SK-N-SH (cell line): ENCODE measurements at regions not wholly inside any gene's neighbourhood (a gene's known extent, or its start where the extent isn't known, plus 50 kb on each side); places are given as distances from the start of the nearest gene placed in this dataset.

Experiments used
- CTCF ChIA-PET: fragments of 300-600, 350-600 bp; formaldehyde crosslinking; extraction: SDS; loops from one replicate; lab custom pipeline; 2021; lab: Yijun Ruan, JAX
- POLR2A ChIA-PET: fragments of 350-600 bp; sonication (Branson Sonifier 250); formaldehyde crosslinking; extraction: SDS; loops from one replicate; lab custom pipeline; 2020; ENCODE audit warnings: antibody characterized with exemption, inconsistent platforms; lab: Yijun Ruan, JAX
- DNase-seq: peaks from one replicate; pipeline ENCODE4 v3.0.0; 2012
- H2AFZ ChIP-seq: fragments of 200-600 bp; sonication (generic); 2 replicates; pipeline ENCODE4 v1.8.1; 2016; ENCODE audit warnings: antibody characterized with exemption, mild to moderate bottlenecking, low read depth
- H3F3A ChIP-seq: fragments of 200-600 bp; sonication (generic); replicated peaks from 2 replicates; pipeline ENCODE3; 2016; ENCODE audit warnings: antibody characterized with exemption, mild to moderate bottlenecking; ENCODE audit not compliant: insufficient read depth
- H3K27ac ChIP-seq, 2 experiments: fragments of 200-500 bp in 1 of 2; fragments of 200-600 bp in 1 of 2; sonication (Bioruptor generic) in 1 of 2; sonication (generic), shearing (Covaris generic) in 1 of 2; 2 replicates each; pipeline versions ENCODE4 v1.5.1 to v1.6.1; 2014 to 2016; ENCODE audit warnings: low read depth in 2 of 2, inconsistent platforms in 1 of 2, low read length in 1 of 2, mild to moderate bottlenecking in 1 of 2, mixed read lengths in 1 of 2
- H3K27me3 ChIP-seq: fragments of 200-600 bp; sonication (generic), shearing (Covaris generic); 2 replicates; pipeline ENCODE4 v1.6.1; 2016; ENCODE audit warnings: mixed run types; ENCODE audit not compliant: insufficient read depth
- H3K36me3 ChIP-seq, 2 experiments: fragments of 200-500 bp in 1 of 2; fragments of 200-600 bp in 1 of 2; sonication (Bioruptor generic) in 1 of 2; sonication (generic) in 1 of 2; replicated peaks in 1 of 2; 2 replicates each; pipeline versions ENCODE3 to v1.5.1; 2014 to 2016; ENCODE audit warnings: low read length in 1 of 2, mild to moderate bottlenecking in 1 of 2; ENCODE audit not compliant: insufficient read depth in 2 of 2, control insufficient read depth in 1 of 2
- H3K4me1 ChIP-seq, 2 experiments: fragments of 200-500 bp in 1 of 2; fragments of 200-600 bp in 1 of 2; sonication (Bioruptor generic) in 1 of 2; sonication (generic), shearing (Covaris generic) in 1 of 2; 2 replicates each; pipeline versions ENCODE4 v1.5.1 to v1.6.1; 2014 to 2016; ENCODE audit warnings: low read depth in 1 of 2, low read length in 1 of 2, mixed run types in 1 of 2; ENCODE audit not compliant: insufficient read depth in 2 of 2, control insufficient read depth in 1 of 2
- H3K4me2 ChIP-seq: fragments of 200-600 bp; sonication (generic), shearing (Covaris generic); 2 replicates; pipeline ENCODE4 v1.6.1; 2017; ENCODE audit warnings: mixed run types
- H3K4me3 ChIP-seq, 2 experiments: fragments of 200-500 bp in 1 of 2; fragments of 200-600 bp in 1 of 2; sonication (Bioruptor generic) in 1 of 2; sonication (generic), shearing (Covaris generic) in 1 of 2; 2 replicates each; pipeline versions ENCODE4 v1.5.1 to v1.8.1; 2014 to 2016; ENCODE audit warnings: low read depth in 2 of 2, inconsistent platforms in 1 of 2, low read length in 1 of 2, mild to moderate bottlenecking in 1 of 2, mixed read lengths in 1 of 2, moderate library complexity in 1 of 2
- H3K79me2 ChIP-seq: fragments of 200-600 bp; sonication (generic); 2 replicates; pipeline ENCODE4 v1.8.1; 2017; ENCODE audit warnings: mild to moderate bottlenecking; ENCODE audit not compliant: insufficient read depth
- H3K9ac ChIP-seq: fragments of 200-600 bp; sonication (generic); 2 replicates; pipeline ENCODE4 v1.6.1; 2017; ENCODE audit warnings: mixed run types
- H3K9me2 ChIP-seq: fragments of 200-600 bp; sonication (generic); 2 replicates; pipeline ENCODE4 v1.6.1; 2017; ENCODE audit warnings: mixed run types
- H3K9me3 ChIP-seq: fragments of 200-600 bp; sonication (generic); 2 replicates; pipeline ENCODE4 v1.6.1; 2017; ENCODE audit warnings: mixed run types, mild to moderate bottlenecking, moderate library complexity
- H4K20me1 ChIP-seq: fragments of 200-600 bp; sonication (generic); 2 replicates; pipeline ENCODE4 v1.6.1; 2017; ENCODE audit warnings: mild to moderate bottlenecking, mixed run types; ENCODE audit not compliant: insufficient read depth
- ELF1 ChIP-seq: IDR thresholded peaks from 2 replicates; pipeline ENCODE4 v1.4.0; 2012
- EP300 ChIP-seq, 2 experiments: IDR thresholded peaks; 2 replicates each; pipeline versions ENCODE4 v1.4.0 to v1.6.1; 2012; ENCODE audit warnings: borderline replicate concordance in 1 of 2, low read depth in 1 of 2, low read length in 1 of 2
- EZH2phosphoT487 ChIP-seq: fragments of 200-600 bp; sonication (generic); IDR thresholded peaks from 2 replicates; pipeline ENCODE4 v1.6.1; 2017; ENCODE audit warnings: low read depth, mixed run types, mild to moderate bottlenecking, antibody characterized with exemption, moderate library complexity, borderline replicate concordance
- FOSL2 ChIP-seq: IDR thresholded peaks from 2 replicates; pipeline ENCODE4 v1.4.0; 2012; ENCODE audit warnings: low read depth, mild to moderate bottlenecking, moderate library complexity, borderline replicate concordance
- FOXJ3 ChIP-seq: sonication (generic); formaldehyde crosslinking; IDR thresholded peaks from 2 replicates; pipeline ENCODE4 v1.5.1; 2020; ENCODE audit warnings: mild to moderate bottlenecking, missing genetic modification reagents
- GABPA ChIP-seq: IDR thresholded peaks from 2 replicates; pipeline ENCODE4 v1.4.0; 2012; ENCODE audit warnings: low read depth, mild to moderate bottlenecking
- GATA2 ChIP-seq: sonication (generic); formaldehyde crosslinking; IDR thresholded peaks from 2 replicates; pipeline ENCODE4 v1.5.0; 2020; ENCODE audit warnings: mild to moderate bottlenecking, missing genetic modification reagents
- MXI1 ChIP-seq: IDR thresholded peaks from 2 replicates; pipeline ENCODE4 v1.6.1; 2012; ENCODE audit warnings: mild to moderate bottlenecking, low read depth, low read length, improper control_type of control experiment
- TAF1 ChIP-seq: IDR thresholded peaks from 2 replicates; pipeline ENCODE4 v1.6.1; 2012; ENCODE audit warnings: low read depth, mild to moderate bottlenecking, low read length, moderate library complexity, borderline replicate concordance
- YY1 ChIP-seq: IDR thresholded peaks from 2 replicates; pipeline ENCODE4 v1.4.0; 2012; ENCODE audit warnings: low read depth, mild to moderate bottlenecking
- WGBS: methylation state at CpG from one replicate; pipeline ENCODE4 v1.1.6; 2017; ENCODE audit warnings: low lambda C conversion rate; 5-methylcytosine and 5-hydroxymethylcytosine counted together
- TF ChIP-seq, protein P1 (sequence below): fragments of 150-350 bp; IDR thresholded peaks from 2 replicates; pipeline ENCODE4 v1.6.1; 2017; ENCODE audit warnings: antibody characterized with exemption, low read length, low read depth, borderline replicate concordance
- TF ChIP-seq, protein P2 (sequence below): fragments of 150-350 bp; IDR thresholded peaks from 2 replicates; pipeline ENCODE4 v1.6.1; 2016; ENCODE audit warnings: mild to moderate bottlenecking, low read depth, low read length

DNA sequence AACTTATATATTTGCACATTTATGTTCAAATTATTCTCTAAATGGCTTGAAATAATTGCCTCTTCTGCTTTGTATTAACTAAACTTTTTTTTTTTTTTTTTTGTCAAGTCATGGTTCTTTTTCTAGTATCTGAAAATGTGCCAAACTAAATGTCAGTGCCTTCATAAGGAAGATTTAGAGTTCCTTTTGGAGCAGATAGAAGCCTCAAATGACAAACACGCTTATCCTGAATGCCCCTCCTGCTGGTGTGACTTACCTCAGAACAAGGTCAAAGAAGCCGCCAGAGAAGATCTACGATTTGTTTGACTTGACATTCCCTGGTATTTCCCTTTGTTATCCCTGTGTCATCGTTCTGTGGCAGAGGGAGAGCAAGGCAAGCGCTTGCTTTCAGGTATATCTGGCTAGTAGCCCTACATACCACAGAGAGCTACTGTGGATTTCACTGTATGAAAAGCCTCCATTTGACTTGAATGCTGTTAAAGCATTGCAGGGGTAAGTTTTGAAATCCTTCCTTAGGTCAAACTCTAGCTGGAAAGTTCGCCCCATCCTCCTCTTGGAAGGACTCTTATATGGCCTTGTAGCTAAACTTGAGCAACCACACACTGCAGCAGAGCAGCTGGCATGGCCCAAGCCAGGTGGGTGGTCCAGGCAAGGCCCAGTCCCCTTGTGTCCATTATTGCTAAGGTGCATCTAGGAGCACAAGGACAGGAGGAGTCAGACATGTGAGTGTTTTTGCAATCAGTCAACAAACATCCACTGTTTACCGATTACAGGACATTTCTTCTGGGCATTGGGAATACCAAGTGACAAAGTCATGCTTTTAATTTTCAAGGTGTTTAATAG lies 285.4 kb upstream of the USP25 start:
- no peaks in the 10 kb centered on the region for H3K79me2 ChIP-seq
- no peaks in the 10 kb centered on the region for H3K36me3 ChIP-seq
- ChIA-PET POLR2A (no interaction called here), CTCF (no interaction called here)
- no peak overlapping the region for H3K9ac ChIP-seq
- H3K4me1 ChIP-seq, result no peaks in the 10 kb centered on the region
- H4K20me1 ChIP-seq, result no peaks in the 10 kb centered on the region
- no peak overlapping the region for H3K4me2 ChIP-seq
- no peak overlapping the region for H3K27ac ChIP-seq
- no peak overlapping the region for H3K4me3 ChIP-seq
- H3K27me3 ChIP-seq, result no peaks in the 10 kb centered on the region
- WGBS, result 17% methylated on average over 7 of the region's 7 CpGs
- DNase-seq, result no peak
- H3K9me2 ChIP-seq, result no peaks in the 10 kb centered on the region
- no peak overlapping the region for H2AFZ ChIP-seq
- TF ChIP-seq MXI1 (no peak), GATA2 (CRISPR knock-in tag) (no peak), YY1 (no peak)
- TF ChIP-seq, protein P1, sequence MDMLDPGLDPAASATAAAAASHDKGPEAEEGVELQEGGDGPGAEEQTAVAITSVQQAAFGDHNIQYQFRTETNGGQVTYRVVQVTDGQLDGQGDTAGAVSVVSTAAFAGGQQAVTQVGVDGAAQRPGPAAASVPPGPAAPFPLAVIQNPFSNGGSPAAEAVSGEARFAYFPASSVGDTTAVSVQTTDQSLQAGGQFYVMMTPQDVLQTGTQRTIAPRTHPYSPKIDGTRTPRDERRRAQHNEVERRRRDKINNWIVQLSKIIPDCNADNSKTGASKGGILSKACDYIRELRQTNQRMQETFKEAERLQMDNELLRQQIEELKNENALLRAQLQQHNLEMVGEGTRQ, result no peak
- TF ChIP-seq, protein P2, sequence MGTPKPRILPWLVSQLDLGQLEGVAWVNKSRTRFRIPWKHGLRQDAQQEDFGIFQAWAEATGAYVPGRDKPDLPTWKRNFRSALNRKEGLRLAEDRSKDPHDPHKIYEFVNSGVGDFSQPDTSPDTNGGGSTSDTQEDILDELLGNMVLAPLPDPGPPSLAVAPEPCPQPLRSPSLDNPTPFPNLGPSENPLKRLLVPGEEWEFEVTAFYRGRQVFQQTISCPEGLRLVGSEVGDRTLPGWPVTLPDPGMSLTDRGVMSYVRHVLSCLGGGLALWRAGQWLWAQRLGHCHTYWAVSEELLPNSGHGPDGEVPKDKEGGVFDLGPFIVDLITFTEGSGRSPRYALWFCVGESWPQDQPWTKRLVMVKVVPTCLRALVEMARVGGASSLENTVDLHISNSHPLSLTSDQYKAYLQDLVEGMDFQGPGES, result no peak
- H3F3A ChIP-seq, result no peaks in the 10 kb centered on the region
- H3K9me3 ChIP-seq, result no peaks in the 10 kb centered on the region

DNA sequence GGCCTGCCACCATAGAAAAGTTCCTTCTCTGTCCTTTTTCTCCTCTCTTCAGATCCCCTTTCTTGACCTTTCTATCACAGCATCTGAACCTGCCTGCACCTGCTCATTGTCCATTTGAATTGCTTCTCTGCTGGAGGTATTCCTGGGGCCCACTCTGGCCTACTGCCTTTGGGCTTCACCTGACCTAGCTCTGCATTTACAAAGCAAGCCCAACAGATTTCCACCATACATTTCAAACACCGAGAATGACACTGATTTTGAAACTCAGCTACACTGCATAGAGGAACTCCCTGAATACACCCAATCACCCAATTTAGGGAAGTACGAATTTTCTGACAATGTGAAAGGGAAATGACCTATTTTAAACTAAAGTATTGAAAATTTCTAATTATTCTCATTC lies 284.5 kb upstream of the USP25 start:
- no peaks in the 10 kb centered on the region for H3K9me3 ChIP-seq
- TF ChIP-seq EP300 (IDR thresholded peaks at IDR 0.05; ENCODE audit: borderline replicate concordance in 1 of 2, low read depth in 1 of 2, low read length in 1 of 2) (no peak), FOSL2 (no peak), FOXJ3 (no peak), GABPA (no peak), TAF1 (no peak), EZH2phosphoT487 (no peak), ELF1 (no peak)
- H3K4me1 ChIP-seq, result no peaks in the 10 kb centered on the region
- H3K9ac ChIP-seq, result no peak overlapping the region
- 7% methylated on average over 2 of the region's 2 CpGs for WGBS
- no peaks in the 10 kb centered on the region for H3K27me3 ChIP-seq
- no peak overlapping the region for H2AFZ ChIP-seq
- H3K4me2 ChIP-seq, result no peak overlapping the region
- no peak overlapping the region for H3K4me3 ChIP-seq
- CTCF ChIA-PET, result interaction anchor here (1.3 kb wide), 1 partner anchor 37 kb away, joined by 4 read pairs; no protein-coding TSS in a partner anchor
- no peaks in the 10 kb centered on the region for H3F3A ChIP-seq
- H3K36me3 ChIP-seq, result no peaks in the 10 kb centered on the region
- POLR2A ChIA-PET, result no interaction called here
- no peaks in the 10 kb centered on the region for H3K9me2 ChIP-seq
- H3K27ac ChIP-seq, result no peak overlapping the region
- no peak for DNase-seq
- no peaks in the 10 kb centered on the region for H4K20me1 ChIP-seq
- no peaks in the 10 kb centered on the region for H3K79me2 ChIP-seq
